HCT116 (cell line): ENCODE measurements at regions not wholly inside any gene's neighbourhood (a gene's known extent, or its start where the extent isn't known, plus 50 kb on each side); places are given as distances from the start of the nearest gene placed in this dataset.

ENCODE experiments used
- ATAC-seq: fragments of 200-7000 bp; cut with Tn5 transposase; 2 replicates; pipeline ENCODE4 v1.9.1; 2020; ENCODE audit warnings: mild to moderate bottlenecking, moderate library complexity
- BruUV-seq: library from RNA; stranded (reverse); fragments of 400-500 nt; replicated peaks from 2 replicates; lab custom pipeline; 2021; lab: Mats Ljungman, UMichigan
- CTCF ChIA-PET: fragments of 300-600 bp; sonication (Branson Sonifier 250); formaldehyde crosslinking; loops from one replicate; lab custom pipeline; 2021; ENCODE audit warnings: antibody characterized with exemption; lab: Charles Lee
- POLR2A ChIA-PET: fragments of 300-600, 350-600 bp; sonication (Branson Sonifier 250); formaldehyde crosslinking; loops from one replicate; lab custom pipeline; 2021; ENCODE audit warnings: antibody characterized with exemption; lab: Charles Lee
- RAD21 ChIA-PET, 2 experiments: fragments of 300-600 bp; sonication (Branson Sonifier 250); formaldehyde crosslinking; loops; one replicate each; lab custom pipeline; 2023; ENCODE audit warnings: low total read pairs in 2 of 2; ENCODE audit not compliant: uncharacterized antibody in 2 of 2, unreplicated experiment in 2 of 2, low non-redundant PET in 1 of 2; lab: Charles Lee
- DNase-seq: peaks from one replicate; pipeline ENCODE4 v3.0.0-alpha.2; 2010; ENCODE audit warnings: low read depth, low spot score
- H2AFZ ChIP-seq: fragments of 200-600 bp; shearing (Covaris generic), sonication (generic); 2 replicates; pipeline ENCODE4 v1.6.1; 2017; ENCODE audit warnings: low read depth, mixed run types, mixed read lengths, antibody characterized with exemption, low read length; ENCODE audit not compliant: poor library complexity, severe bottlenecking
- H3K27ac ChIP-seq: 2 replicates; pipeline ENCODE4 v1.5.1; 2012; ENCODE audit warnings: low read depth, low read length
- H3K27me3 ChIP-seq: fragments of 200-600 bp; sonication (generic); 2 replicates; pipeline ENCODE4 v1.6.1; 2016; ENCODE audit warnings: mixed run types, low read length, mixed read lengths; ENCODE audit not compliant: insufficient read depth
- H3K36me3 ChIP-seq, 2 experiments: fragments of 200-500 bp in 1 of 2; fragments of 200-600 bp in 1 of 2; sonication (Bioruptor generic) in 1 of 2; sonication (generic) in 1 of 2; 2 replicates each; pipeline versions ENCODE4 v1.5.1 to v1.6.1; 2014 to 2016; ENCODE audit warnings: low read length in 2 of 2, inconsistent platforms in 1 of 2, mixed read lengths in 1 of 2, mixed run types in 1 of 2; ENCODE audit not compliant: insufficient read depth in 2 of 2, control insufficient read depth in 1 of 2
- H3K4me1 ChIP-seq, 2 experiments: fragments of 200-600 bp in 1 of 2; sonication (generic) in 1 of 2; 2 replicates each; pipeline versions ENCODE4 v1.5.1 to v1.6.1; 2012 to 2017; ENCODE audit warnings: low read length in 2 of 2, inconsistent platforms in 1 of 2, mild to moderate bottlenecking in 1 of 2, mixed read lengths in 1 of 2, mixed run types in 1 of 2, moderate library complexity in 1 of 2; ENCODE audit not compliant: insufficient read depth in 2 of 2, control insufficient read depth in 1 of 2
- H3K4me2 ChIP-seq: fragments of 200-600 bp; sonication (generic); 2 replicates; pipeline ENCODE4 v1.6.1; 2017; ENCODE audit warnings: mixed run types, low read length, mixed read lengths
- H3K4me3 ChIP-seq, 2 experiments: fragments of 200-600 bp in 1 of 2; sonication (generic) in 1 of 2; replicated peaks in 1 of 2; 2 replicates each; pipeline ENCODE4 v1.5.1; 2011 to 2016; ENCODE audit warnings: low read length in 2 of 2, control low read depth in 1 of 2, low read depth in 1 of 2, mild to moderate bottlenecking in 1 of 2, mixed read lengths in 1 of 2, mixed run types in 1 of 2
- H3K79me2 ChIP-seq: fragments of 200-600 bp; sonication (generic); 2 replicates; pipeline ENCODE4 v1.6.1; 2017; ENCODE audit warnings: mild to moderate bottlenecking, mixed run types, low read length, moderate library complexity, mixed read lengths; ENCODE audit not compliant: insufficient read depth
- H3K9ac ChIP-seq: fragments of 200-600 bp; sonication (generic); 2 replicates; pipeline ENCODE4 v1.6.1; 2016; ENCODE audit warnings: low read length, mixed read lengths
- H3K9me2 ChIP-seq: fragments of 200-600 bp; sonication (generic), shearing (Covaris generic); 2 replicates; pipeline ENCODE4 v1.6.1; 2017; ENCODE audit warnings: mixed run types, mild to moderate bottlenecking, moderate library complexity; ENCODE audit not compliant: insufficient read depth
- H3K9me3 ChIP-seq, 2 experiments: fragments of 200-500 bp in 1 of 2; fragments of 200-600 bp in 1 of 2; sonication (Bioruptor generic) in 1 of 2; sonication (generic) in 1 of 2; 2 replicates each; pipeline ENCODE4 v1.6.1; 2014 to 2017; ENCODE audit warnings: low read length in 2 of 2, mixed read lengths in 2 of 2, inconsistent platforms in 1 of 2, low read depth in 1 of 2, mild to moderate bottlenecking in 1 of 2, mixed run types in 1 of 2, moderate library complexity in 1 of 2; ENCODE audit not compliant: control insufficient read depth in 1 of 2, insufficient read depth in 1 of 2
- H4K20me1 ChIP-seq: fragments of 200-600 bp; sonication (generic), shearing (Covaris generic); 2 replicates; pipeline ENCODE4 v1.6.1; 2017; ENCODE audit warnings: mixed run types, mild to moderate bottlenecking, moderate library complexity; ENCODE audit not compliant: insufficient read depth
- ATF3 ChIP-seq: IDR thresholded peaks from 2 replicates; pipeline ENCODE4 v1.6.1; 2012
- ELF1 ChIP-seq: IDR thresholded peaks from 2 replicates; pipeline ENCODE4 v1.6.1; 2012; ENCODE audit warnings: low read depth, borderline replicate concordance
- RAD21 ChIP-seq: IDR thresholded peaks from 2 replicates; pipeline ENCODE4 v1.6.1; 2012; ENCODE audit warnings: low read depth, mild to moderate bottlenecking
- intact Hi-C: fragments of 100-400 bp; cut with micrococcal nuclease; formaldehyde crosslinking; loops from 2 replicates; pipeline ENCODE4 v1.10.0; 2022

DNA sequence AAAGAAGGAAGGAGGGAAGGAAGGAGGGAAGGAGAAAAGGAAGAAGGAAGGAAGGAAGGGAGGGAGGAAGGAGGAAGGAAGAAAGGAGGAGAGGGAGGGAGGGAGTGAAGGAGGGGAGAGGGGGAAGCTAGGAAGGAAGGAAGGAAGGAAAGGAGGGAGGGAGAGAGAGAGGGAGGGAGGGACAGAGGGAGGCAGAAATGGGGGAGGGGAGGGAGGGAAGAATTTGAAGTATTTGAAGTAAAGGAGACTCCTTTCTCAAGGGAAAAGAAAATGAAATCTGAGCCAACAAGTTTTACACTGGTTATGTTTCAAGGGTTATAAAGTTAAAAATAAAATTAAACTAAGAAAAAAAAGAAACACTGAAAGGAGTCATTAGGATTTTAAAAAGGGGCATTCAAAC is 431.4 kb downstream of the BRINP3 start:
- H3K9me3 ChIP-seq, result no peaks in the 10 kb centered on the region
- H3K9me2 ChIP-seq, result no peaks in the 10 kb centered on the region
- no peak overlapping the region for H3K27ac ChIP-seq
- H3K4me2 ChIP-seq, result no peak overlapping the region
- ChIA-PET CTCF (no interaction called here), RAD21 (no interaction called here), POLR2A (no interaction called here)
- H3K4me3 ChIP-seq, result no peak overlapping the region
- no peaks in the 10 kb centered on the region for H3K4me1 ChIP-seq
- ATAC-seq (no peak), DNase-seq (no peak)
- H3K27me3 ChIP-seq, result no peaks in the 10 kb centered on the region
- H3K36me3 ChIP-seq, result no peaks in the 10 kb centered on the region
- no TSS peak for BruUV-seq
- TF ChIP-seq RAD21 (no peak), ATF3 (no peak), ELF1 (no peak)
- no peak overlapping the region for H2AFZ ChIP-seq
- no peak overlapping the region for H3K9ac ChIP-seq
- no peaks in the 10 kb centered on the region for H4K20me1 ChIP-seq
- H3K79me2 ChIP-seq, result no peaks in the 10 kb centered on the region
- intact Hi-C loops, result no loop called here
